IMR-90 (cell line): ENCODE measurements at regions not wholly inside any gene's neighbourhood (a gene's known extent, or its start where the extent isn't known, plus 50 kb on each side); places are given as distances from the start of the nearest gene placed in this dataset.

Experiments used
- ATAC-seq: fragments of 200-7000 bp; cut with Tn5 transposase; 2 replicates; pipeline ENCODE4 v1.9.1; 2020; ENCODE audit warnings: low read depth, mild to moderate bottlenecking, moderate library complexity
- BruUV-seq: library from RNA; stranded (reverse); fragments of 400-500 nt; replicated peaks from 2 replicates; lab custom pipeline; 2021; lab: Mats Ljungman, UMichigan
- CTCF ChIA-PET: fragments of 300-600 bp; formaldehyde crosslinking; extraction: SDS; loops from one replicate; lab custom pipeline; 2021; ENCODE audit warnings: antibody characterized with exemption; lab: Yijun Ruan, JAX
- POLR2A ChIA-PET: fragments of 300-600 bp; sonication (Branson Sonifier 250); formaldehyde crosslinking; loops from one replicate; lab custom pipeline; 2022; ENCODE audit warnings: antibody characterized with exemption; ENCODE audit not compliant: unreplicated experiment; lab: Charles Lee
- DNase-seq: peaks from one replicate; pipeline ENCODE4 v3.0.0; 2013
- H2AFZ ChIP-seq: replicated peaks from 2 replicates; pipeline ENCODE3; 2013; ENCODE audit warnings: low read length, mild to moderate bottlenecking; ENCODE audit not compliant: poor library complexity
- H2AK5ac ChIP-seq: 2 replicates; pipeline ENCODE4 v1.6.1; 2013; ENCODE audit warnings: low read depth, low read length, inconsistent platforms
- H2AK9ac ChIP-seq: replicated peaks from 2 replicates; pipeline ENCODE3; 2013; ENCODE audit warnings: mild to moderate bottlenecking, low read depth, low read length, moderate library complexity; ENCODE audit not compliant: poor library complexity
- H2BK120ac ChIP-seq: 2 replicates; pipeline ENCODE4 v1.6.1; 2013; ENCODE audit warnings: low read depth, low read length, inconsistent platforms
- H2BK15ac ChIP-seq: 3 replicates; pipeline ENCODE4 v1.6.1; 2013; ENCODE audit warnings: low read depth, low read length, inconsistent platforms
- H2BK20ac ChIP-seq: 2 replicates; pipeline ENCODE4 v1.6.1; 2013; ENCODE audit warnings: low read depth, mild to moderate bottlenecking, inconsistent platforms, low read length, moderate library complexity
- H2BK5ac ChIP-seq: 2 replicates; pipeline ENCODE4 v1.6.1; 2013; ENCODE audit warnings: mild to moderate bottlenecking, low read depth, low read length, inconsistent platforms; ENCODE audit not compliant: poor library complexity, severe bottlenecking
- H3K14ac ChIP-seq: replicated peaks from 2 replicates; pipeline ENCODE4 v1.6.1; 2013; ENCODE audit warnings: low read depth, low read length, inconsistent platforms
- H3K18ac ChIP-seq: 2 replicates; pipeline ENCODE4 v1.6.1; 2013; ENCODE audit warnings: low read depth, low read length, control low read depth
- H3K23ac ChIP-seq: 2 replicates; pipeline ENCODE4 v1.6.1; 2013; ENCODE audit warnings: low read depth, low read length, inconsistent platforms
- H3K27ac ChIP-seq: 2 replicates; pipeline ENCODE4 v1.5.1; 2013; ENCODE audit warnings: mild to moderate bottlenecking, control low read depth, low read length; ENCODE audit not compliant: insufficient read depth
- H3K27me3 ChIP-seq: 2 replicates; pipeline ENCODE4 v1.6.1; 2013; ENCODE audit warnings: low read length; ENCODE audit not compliant: control insufficient read depth, insufficient read depth
- H3K36me3 ChIP-seq: 2 replicates; pipeline ENCODE4 v1.6.1; 2013; ENCODE audit warnings: low read length, mixed read lengths; ENCODE audit not compliant: control insufficient read depth, insufficient read depth
- H3K4ac ChIP-seq: 2 replicates; pipeline ENCODE4 v1.6.1; 2013; ENCODE audit warnings: low read depth, low read length, inconsistent platforms
- H3K4me1 ChIP-seq: 2 replicates; pipeline ENCODE4 v1.6.1; 2013; ENCODE audit warnings: low read length, mixed read lengths; ENCODE audit not compliant: control insufficient read depth, insufficient read depth
- H3K4me2 ChIP-seq: 2 replicates; pipeline ENCODE4 v1.6.1; 2013; ENCODE audit warnings: low read depth, mild to moderate bottlenecking, control low read depth, low read length, moderate library complexity
- H3K4me3 ChIP-seq: 2 replicates; pipeline ENCODE4 v1.5.1; 2013; ENCODE audit warnings: low read depth, mild to moderate bottlenecking, control low read depth, low read length, moderate library complexity; ENCODE audit not compliant: insufficient read depth
- H3K56ac ChIP-seq: 2 replicates; pipeline ENCODE4 v1.6.1; 2013; ENCODE audit warnings: low read length, inconsistent platforms; ENCODE audit not compliant: insufficient read depth; ENCODE audit errors: extremely low read depth
- H3K79me1 ChIP-seq, 2 experiments: 2 replicates each; pipeline ENCODE4 v1.6.1; 2013; ENCODE audit warnings: low read length in 2 of 2, inconsistent platforms in 1 of 2, low read depth in 1 of 2
- H3K9ac ChIP-seq: 2 replicates; pipeline ENCODE4 v1.6.1; 2013; ENCODE audit warnings: low read depth, low read length, control low read depth
- H3K9me1 ChIP-seq: 2 replicates; pipeline ENCODE4 v1.6.1; 2013; ENCODE audit warnings: low read length, inconsistent platforms; ENCODE audit not compliant: insufficient read depth
- H3K9me3 ChIP-seq: 2 replicates; pipeline ENCODE4 v1.6.1; 2013; ENCODE audit warnings: low read length; ENCODE audit not compliant: control insufficient read depth, insufficient read depth
- H4K20me1 ChIP-seq: 2 replicates; pipeline ENCODE4 v1.6.1; 2013; ENCODE audit warnings: low read length, inconsistent platforms; ENCODE audit not compliant: insufficient read depth
- H4K5ac ChIP-seq: 2 replicates; pipeline ENCODE4 v1.6.1; 2013; ENCODE audit warnings: mild to moderate bottlenecking, low read depth, low read length, control low read depth
- H4K8ac ChIP-seq, 2 experiments: 2 replicates each; pipeline ENCODE4 v1.6.1; 2013; ENCODE audit warnings: low read depth in 2 of 2, low read length in 2 of 2, control low read depth in 1 of 2, inconsistent platforms in 1 of 2
- H4K91ac ChIP-seq: 2 replicates; pipeline ENCODE4 v1.6.1; 2013; ENCODE audit warnings: low read depth, low read length, inconsistent platforms; ENCODE audit not compliant: insufficient read depth
- BHLHE40 ChIP-seq: fragments of 150-350 bp; IDR thresholded peaks from 2 replicates; pipeline ENCODE4 v1.6.1; 2016; ENCODE audit warnings: mild to moderate bottlenecking, low read depth, low read length
- CEBPB ChIP-seq: IDR thresholded peaks from 2 replicates; pipeline ENCODE4 v1.6.1; 2012; ENCODE audit warnings: low read depth, low read length, improper control_type of control experiment
- CHD1 ChIP-seq: IDR thresholded peaks from 2 replicates; pipeline ENCODE4 v1.6.1; 2012; ENCODE audit warnings: low read depth, low read length, improper control_type of control experiment
- CTCF ChIP-seq: conservative IDR thresholded peaks from 2 replicates; pipeline ENCODE4 v1.5.1; 2012; ENCODE audit warnings: mild to moderate bottlenecking, low read depth, low read length, improper control_type of control experiment
- ELK1 ChIP-seq: fragments of 150-350 bp; IDR thresholded peaks from 2 replicates; pipeline ENCODE4 v1.6.1; 2016; ENCODE audit warnings: low read depth, mild to moderate bottlenecking, low read length, moderate library complexity, borderline replicate concordance
- FOS ChIP-seq: fragments of 150-350 bp; IDR thresholded peaks from 2 replicates; pipeline ENCODE4 v1.6.1; 2016; ENCODE audit warnings: low read depth, low read length
- MAFK ChIP-seq: IDR thresholded peaks from 2 replicates; pipeline ENCODE4 v1.6.1; 2012; ENCODE audit warnings: low read depth, low read length, improper control_type of control experiment
- MAZ ChIP-seq: IDR thresholded peaks from 2 replicates; pipeline ENCODE4 v1.6.1; 2012; ENCODE audit warnings: low read depth, mild to moderate bottlenecking, low read length, improper control_type of control experiment, moderate library complexity, borderline replicate concordance
- MXI1 ChIP-seq: IDR thresholded peaks from 2 replicates; pipeline ENCODE4 v1.6.1; 2012; ENCODE audit warnings: low read depth, mild to moderate bottlenecking, low read length, moderate library complexity, borderline replicate concordance
- NFE2L2 ChIP-seq: fragments of 150-350 bp; IDR thresholded peaks from 2 replicates; pipeline ENCODE4 v1.6.1; 2016; ENCODE audit warnings: low read depth, mild to moderate bottlenecking, low read length
- POLR2A ChIP-seq: IDR thresholded peaks from 2 replicates; pipeline ENCODE4 v1.6.1; 2012; ENCODE audit warnings: mild to moderate bottlenecking, low read depth, low read length
- RAD21 ChIP-seq: IDR thresholded peaks from 2 replicates; pipeline ENCODE4 v1.6.1; 2012; ENCODE audit warnings: low read length, improper control_type of control experiment
- RCOR1 ChIP-seq: IDR thresholded peaks from 2 replicates; pipeline ENCODE4 v1.6.1; 2012; ENCODE audit warnings: mild to moderate bottlenecking, low read length, improper control_type of control experiment; ENCODE audit not compliant: insufficient replicate concordance
- RFX5 ChIP-seq: IDR thresholded peaks from 2 replicates; pipeline ENCODE4 v1.8.0; 2012; ENCODE audit warnings: low read depth, mild to moderate bottlenecking, low read length, moderate library complexity
- SMC3 ChIP-seq: fragments of 150-350 bp; IDR thresholded peaks from 2 replicates; pipeline ENCODE4 v1.6.1; 2016; ENCODE audit warnings: low read depth, mild to moderate bottlenecking, antibody characterized with exemption, low read length, moderate library complexity
- dilution Hi-C: fragments of 300-500 bp; cut with HindIII; formaldehyde crosslinking; loops from one replicate; pipeline ENCODE4 v1.14.3; 2018; ENCODE audit warnings: low sequenced_read_pairs; ENCODE audit not compliant: unreplicated experiment
- in situ Hi-C: fragments of 300-500 bp; cut with MboI; formaldehyde crosslinking; loops from 3 replicates; pipeline ENCODE4 v1.14.3; 2019; ENCODE audit warnings: low sequenced_read_pairs, inconsistent platforms, mixed read lengths
- intact Hi-C: fragments of 100-400 bp; cut with micrococcal nuclease; formaldehyde crosslinking; loops from 2 replicates; pipeline ENCODE4 v1.10.0; 2022
- TF ChIP-seq, protein P1 (sequence below): fragments of 150-350 bp; IDR thresholded peaks from 2 replicates; pipeline ENCODE4 v1.6.1; 2017; ENCODE audit warnings: mild to moderate bottlenecking, antibody characterized with exemption, low read length, low read depth

GRCh38 chr1:221630236-221630635, 111.7 kb downstream of the DUSP10 start:
- no peak overlapping the region for H2BK5ac ChIP-seq
- intact Hi-C loops, result no loop called here
- no peak overlapping the region for H4K8ac ChIP-seq
- BruUV-seq, result no TSS peak
- no peaks in the 10 kb centered on the region for H3K79me1 ChIP-seq
- POLR2A ChIA-PET, result interaction anchor here (0.7 kb wide), 1 partner anchor 18 kb away, joined by 3 read pairs; no protein-coding TSS in a partner anchor
- no peak overlapping the region for H3K23ac ChIP-seq
- no peaks in the 10 kb centered on the region for H3K9me1 ChIP-seq
- no peak overlapping the region for H3K4me2 ChIP-seq
- no peak overlapping the region for H3K4me3 ChIP-seq
- no peak overlapping the region for H4K5ac ChIP-seq
- H3K18ac ChIP-seq, result no peak overlapping the region
- no peak overlapping the region for H3K14ac ChIP-seq
- H2BK120ac ChIP-seq, result no peak overlapping the region
- H2AK9ac ChIP-seq, result no peak overlapping the region
- no peak overlapping the region for H2AFZ ChIP-seq
- H3K4ac ChIP-seq, result no peak overlapping the region
- TF ChIP-seq SMC3 (no peak), MXI1 (no peak), MAZ (no peak), NFE2L2 (no peak), CHD1 (no peak), RCOR1 (no peak), ELK1 (no peak), POLR2A (no peak), BHLHE40 (no peak), FOS (no peak), CTCF (no peak), MAFK (no peak), RFX5 (no peak), RAD21 (no peak), CEBPB (no peak)
- TF ChIP-seq, protein P1, sequence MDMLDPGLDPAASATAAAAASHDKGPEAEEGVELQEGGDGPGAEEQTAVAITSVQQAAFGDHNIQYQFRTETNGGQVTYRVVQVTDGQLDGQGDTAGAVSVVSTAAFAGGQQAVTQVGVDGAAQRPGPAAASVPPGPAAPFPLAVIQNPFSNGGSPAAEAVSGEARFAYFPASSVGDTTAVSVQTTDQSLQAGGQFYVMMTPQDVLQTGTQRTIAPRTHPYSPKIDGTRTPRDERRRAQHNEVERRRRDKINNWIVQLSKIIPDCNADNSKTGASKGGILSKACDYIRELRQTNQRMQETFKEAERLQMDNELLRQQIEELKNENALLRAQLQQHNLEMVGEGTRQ, result no peak
- CTCF ChIA-PET, result no interaction called here
- H4K20me1 ChIP-seq, result no peaks in the 10 kb centered on the region
- no peak overlapping the region for H3K56ac ChIP-seq
- ATAC-seq (no peak), DNase-seq (no peak)
- H3K27ac ChIP-seq, result no peak overlapping the region
- H4K91ac ChIP-seq, result no peak overlapping the region
- no peak overlapping the region for H2AK5ac ChIP-seq
- H2BK20ac ChIP-seq, result no peak overlapping the region
- no peaks in the 10 kb centered on the region for H3K27me3 ChIP-seq
- H3K9ac ChIP-seq, result no peak overlapping the region
- H3K36me3 ChIP-seq, result no peaks in the 10 kb centered on the region
- no peaks in the 10 kb centered on the region for H3K4me1 ChIP-seq
- H3K9me3 ChIP-seq, result no peaks in the 10 kb centered on the region
- no peak overlapping the region for H2BK15ac ChIP-seq
- dilution Hi-C loops, result no loop called here
- in situ Hi-C loops, result no loop called here
